Liver (tissue), 8 donors: ENCODE measurements at regions not wholly inside any gene's neighbourhood (a gene's known extent, or its start where the extent isn't known, plus 50 kb on each side); places are given as distances from the start of the nearest gene placed in this dataset.
A peak's percentile ranks its signal among the peaks of the same experiment; 100 is the strongest.

ENCODE experiments used
- DNase-seq: peaks from one replicate; pipeline ENCODE4 v3.0.0-alpha.2; 2017; ENCODE audit warnings: low spot score
- H3K27ac ChIP-seq, 2 donors: one replicate each; pipeline ENCODE4 v1.7.0; 2013; ENCODE audit warnings: inconsistent platforms in 2 of 2, low read length in 2 of 2, control low read depth in 1 of 2, low read depth in 1 of 2, mild to moderate bottlenecking in 1 of 2
- H3K27me3 ChIP-seq, 4 donors: one replicate each; pipeline versions ENCODE4 v1.6.1 to v1.7.0; 2013; ENCODE audit warnings: low read length in 3 of 4, inconsistent platforms in 1 of 4, mild to moderate bottlenecking in 1 of 4, moderate library complexity in 1 of 4; ENCODE audit not compliant: control insufficient read depth in 4 of 4, insufficient read depth in 4 of 4
- H3K36me3 ChIP-seq, 4 donors: one replicate each; pipeline versions ENCODE4 v1.6.1 to v1.7.0; 2013; ENCODE audit warnings: low read length in 3 of 4, mild to moderate bottlenecking in 3 of 4, low read depth in 1 of 4, moderate library complexity in 1 of 4; ENCODE audit not compliant: control insufficient read depth in 4 of 4, insufficient read depth in 3 of 4
- H3K4me1 ChIP-seq, 4 donors: one replicate each; pipeline versions ENCODE4 v1.6.1 to v1.7.0; 2013; ENCODE audit warnings: low read length in 3 of 4, mild to moderate bottlenecking in 3 of 4, moderate library complexity in 1 of 4; ENCODE audit not compliant: control insufficient read depth in 4 of 4, insufficient read depth in 4 of 4
- H3K4me3 ChIP-seq, 3 donors: one replicate each; pipeline versions ENCODE4 v1.6.1 to v1.7.0; 2013; ENCODE audit warnings: low read length in 3 of 3, control low read depth in 1 of 3, low read depth in 1 of 3, mild to moderate bottlenecking in 1 of 3
- H3K9ac ChIP-seq, 2 donors: one replicate each; pipeline ENCODE4 v1.7.0; 2013; ENCODE audit warnings: low read length in 2 of 2, mild to moderate bottlenecking in 2 of 2, moderate library complexity in 2 of 2, control low read depth in 1 of 2, low read depth in 1 of 2
- H3K9me3 ChIP-seq, 4 donors: one replicate each; pipeline versions ENCODE4 v1.6.1 to v1.7.0; 2013; ENCODE audit warnings: low read length in 3 of 4; ENCODE audit not compliant: control insufficient read depth in 4 of 4
- ATF3 ChIP-seq: IDR thresholded peaks from 2 replicates; pipeline ENCODE4 v1.6.1; 2016; ENCODE audit warnings: antibody characterized with exemption
- CTCF ChIP-seq: fragments of 150-350 bp; IDR thresholded peaks from 2 replicates; pipeline ENCODE4 v1.5.1; 2017; ENCODE audit warnings: improper control_type of control experiment, low read depth, low read length; ENCODE audit not compliant: missing input control
- EGR1 ChIP-seq, 2 donors: IDR thresholded peaks; 2 replicates each; pipeline ENCODE4 v1.6.1; 2016 to 2018; ENCODE audit warnings: antibody characterized with exemption in 2 of 2, low read depth in 2 of 2
- FOXA1 ChIP-seq: IDR thresholded peaks from 2 replicates; pipeline ENCODE4 v1.6.1; 2016; ENCODE audit warnings: antibody characterized with exemption
- FOXA2 ChIP-seq: IDR thresholded peaks from 2 replicates; pipeline ENCODE4 v1.6.1; 2016; ENCODE audit warnings: antibody characterized with exemption
- GABPA ChIP-seq, 2 donors: IDR thresholded peaks in 1 of 2; conservative IDR thresholded peaks in 1 of 2; 2 replicates each; pipeline ENCODE4 v1.6.1; 2016; ENCODE audit warnings: antibody characterized with exemption in 2 of 2, mild to moderate bottlenecking in 1 of 2, moderate library complexity in 1 of 2
- HNF4A ChIP-seq, 2 donors: conservative IDR thresholded peaks; 2 replicates each; pipeline ENCODE4 v1.6.1; 2016; ENCODE audit warnings: antibody characterized with exemption in 2 of 2, mild to moderate bottlenecking in 2 of 2
- HNF4G ChIP-seq: IDR thresholded peaks from 2 replicates; pipeline ENCODE4 v1.6.1; 2016; ENCODE audit warnings: antibody characterized with exemption
- JUND ChIP-seq, 2 donors: IDR thresholded peaks; 2 replicates each; pipeline ENCODE4 v1.6.1; 2016; ENCODE audit warnings: antibody characterized with exemption in 2 of 2
- MAX ChIP-seq: IDR thresholded peaks from 2 replicates; pipeline ENCODE4 v1.6.1; 2016; ENCODE audit warnings: antibody characterized with exemption
- NR2F2 ChIP-seq: IDR thresholded peaks from 2 replicates; pipeline ENCODE4 v1.6.1; 2016; ENCODE audit warnings: antibody characterized with exemption
- RAD21 ChIP-seq, 2 donors: IDR thresholded peaks; 2 replicates each; pipeline ENCODE4 v1.6.1; 2016; ENCODE audit warnings: antibody characterized with exemption in 2 of 2, mild to moderate bottlenecking in 2 of 2
- REST ChIP-seq: IDR thresholded peaks from 2 replicates; pipeline ENCODE4 v1.6.1; 2016; ENCODE audit warnings: antibody characterized with exemption, mild to moderate bottlenecking
- RXRA ChIP-seq, 2 donors: IDR thresholded peaks; 2 replicates each; pipeline ENCODE4 v1.6.1; 2017 to 2018; ENCODE audit warnings: antibody characterized with exemption in 2 of 2, mild to moderate bottlenecking in 1 of 2
- SP1 ChIP-seq: IDR thresholded peaks from 2 replicates; pipeline ENCODE4 v1.6.1; 2018; ENCODE audit warnings: antibody characterized with exemption, mild to moderate bottlenecking
- TAF1 ChIP-seq: conservative IDR thresholded peaks from 2 replicates; pipeline ENCODE4 v1.6.1; 2016; ENCODE audit warnings: antibody characterized with exemption, mild to moderate bottlenecking
- ZBTB33 ChIP-seq: IDR thresholded peaks from 2 replicates; pipeline ENCODE4 v1.6.1; 2016; ENCODE audit warnings: antibody characterized with exemption
- WGBS: extraction: QIAGEN DNeasy Blood & Tissue Kit; methylation state at CpG from one replicate; pipeline ENCODE4 v1.1.7; 2013; 5-methylcytosine and 5-hydroxymethylcytosine counted together
- donor health status: healthy.
- donor health status: healthy.
- donor health status: healthy.
- donor health status: healthy.
- donor health status: healthy.

GRCh38 chr16:86193528-86194193 is 294.7 kb downstream of the IRF8 start (continued):
- TF ChIP-seq SP1 (no peak), TAF1 (no peak), RXRA (IDR thresholded peaks at IDR 0.05) (no peak), ATF3 (no peak)

GRCh38 chr16:86195863-86196630 is 297.1 kb downstream of the IRF8 start:
- Histone ChIP-seq H3K9me3 (no peaks in the 10 kb centered on the region), H3K27ac (no peak overlapping the region), H3K4me1 (no peaks in the 10 kb centered on the region), H3K36me3 (no peaks in the 10 kb centered on the region), H3K9ac (no peak overlapping the region), H3K27me3 (peaks cover 4 to 9% (median 7%) of the 10 kb centered on the region in 4 donors), H3K4me3 (no peak overlapping the region)
- DNase-seq, result no peak
- 39% methylated on average over 22 of the region's 22 CpGs for WGBS
- TF ChIP-seq RXRA (IDR thresholded peaks at IDR 0.05), result peak; percentile 20 to 24
- peak; percentile 51 for TF ChIP-seq NR2F2
- no peak for TF ChIP-seq RAD21 (IDR thresholded peaks at IDR 0.05)

- Histone ChIP-seq H3K4me1 (no peaks in the 10 kb centered on the region), H3K36me3 (no peaks in the 10 kb centered on the region), H3K27me3 (peaks cover 4 to 9% (median 8%) of the 10 kb centered on the region in 4 donors), H3K9me3 (no peaks in the 10 kb centered on the region), H3K27ac (no peak overlapping the region), H3K9ac (no peak overlapping the region), H3K4me3 (no peak overlapping the region)
- TF ChIP-seq JUND (IDR thresholded peaks at IDR 0.05), result no peak
- TF ChIP-seq HNF4A (conservative IDR thresholded peaks at IDR 0.05), result no peak
- no peak for TF ChIP-seq TAF1
- TF ChIP-seq FOXA1, result no peak
- TF ChIP-seq FOXA2, result no peak
- TF ChIP-seq NR2F2, result no peak
- TF ChIP-seq HNF4G, result no peak
- TF ChIP-seq REST, result no peak
- TF ChIP-seq RAD21 (IDR thresholded peaks at IDR 0.05), result no peak
- TF ChIP-seq MAX, result no peak
- no peak for TF ChIP-seq ZBTB33
- no peak for TF ChIP-seq GABPA (IDR thresholded peaks at IDR 0.05 in 1 of 2, conservative IDR thresholded peaks at IDR 0.05 in 1 of 2)
- TF ChIP-seq EGR1 (IDR thresholded peaks at IDR 0.05; ENCODE audit: low read depth in 2 of 2), result no peak
- no peak for TF ChIP-seq CTCF
- TF ChIP-seq RXRA (IDR thresholded peaks at IDR 0.05), result no peak
- TF ChIP-seq SP1, result no peak
- no peak for TF ChIP-seq ATF3
- WGBS, result 78% methylated on average over 18 of the region's 18 CpGs
- no peak for DNase-seq
Measured at GRCh38 chr16:86196687-86197391, 297.9 kb downstream of the IRF8 start.
